GM18868 (cell line): ENCODE measurements at regions not wholly inside any gene's neighbourhood (a gene's known extent, or its start where the extent isn't known, plus 50 kb on each side); places are given as distances from the start of the nearest gene placed in this dataset.

ENCODE experiments used
- ATAC-seq: cut with Tn5 transposase; IDR thresholded peaks from one replicate; pipeline ENCODE4 v1.9.1; 2021; ENCODE audit warnings: mild to moderate bottlenecking, moderate library complexity; ENCODE audit not compliant: unreplicated experiment

- ATAC-seq, result no peak
Observed at GRCh38 chr7:85733169-85733915, 546.5 kb upstream of the SEMA3D start.

DNA sequence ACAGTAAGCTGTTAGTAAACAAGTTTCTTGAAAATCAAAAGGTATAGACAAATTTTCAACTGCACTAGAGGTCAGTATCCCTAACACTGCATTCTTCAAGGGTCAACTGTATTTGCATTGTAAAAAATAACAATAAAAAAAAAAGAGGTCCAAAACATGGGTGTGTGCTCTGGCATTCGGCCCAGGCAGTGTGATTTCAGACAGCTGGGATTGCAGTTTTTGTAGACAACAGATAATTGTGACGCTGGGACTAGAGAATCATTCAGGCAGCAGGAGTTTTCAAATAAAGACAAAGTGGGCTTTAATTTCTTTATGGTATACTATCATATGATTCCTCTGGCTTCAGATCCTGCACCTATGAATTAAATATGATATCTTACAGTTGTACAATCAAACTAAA lies 543.2 kb upstream of the SEMA3D start:
- no peak for ATAC-seq

GRCh38 chr7:85725026-85725425 lies 538.2 kb upstream of the SEMA3D start:
- ATAC-seq, result no peak

DNA sequence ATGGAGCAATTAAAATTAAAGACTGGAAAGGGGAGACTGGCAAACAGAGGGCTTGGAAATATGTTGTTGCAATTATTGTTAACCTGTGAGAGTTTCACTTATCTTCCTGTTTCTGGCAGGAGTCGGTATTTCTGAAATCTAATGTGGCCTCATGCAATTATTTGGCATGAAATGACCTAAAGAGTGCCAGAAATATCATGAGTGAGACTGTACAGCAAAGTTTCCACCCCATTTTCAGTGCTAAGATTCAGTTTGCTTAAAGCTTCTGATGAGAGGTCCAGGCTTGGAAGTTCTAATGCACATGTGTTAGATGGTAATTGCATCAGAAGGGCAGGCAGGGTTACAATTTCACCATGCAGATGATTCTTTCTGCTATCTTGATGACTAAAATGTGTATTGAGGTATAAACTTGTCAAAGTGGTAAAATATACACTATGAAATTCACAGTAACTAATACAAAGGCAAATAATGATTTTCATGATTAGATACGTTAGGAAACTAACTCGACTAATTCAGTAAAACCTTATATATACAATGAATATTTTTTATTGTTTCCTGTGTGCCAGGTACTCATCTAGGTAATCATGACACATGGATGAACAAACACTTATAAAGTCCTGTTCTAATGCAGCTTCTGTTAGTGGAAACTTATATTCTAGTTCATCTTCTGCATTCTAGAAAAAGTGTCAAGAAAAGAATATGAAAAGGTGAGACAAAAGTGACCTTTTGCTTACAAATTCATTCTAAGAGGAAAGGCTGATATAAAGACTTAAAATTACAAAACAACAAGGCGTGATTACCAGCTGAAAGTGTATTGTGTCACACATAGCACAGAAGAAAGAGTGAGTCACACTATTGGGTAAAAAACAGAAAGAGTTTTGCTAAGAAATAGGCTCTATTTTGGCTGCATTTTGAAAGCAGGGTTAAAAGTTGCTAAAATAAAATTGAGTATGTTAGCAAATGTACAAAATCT lies 533.4 kb upstream of the SEMA3D start:
- no peak for ATAC-seq

GRCh38 chr7:85716353-85716752 lies 529.5 kb upstream of the SEMA3D start:
- ATAC-seq, result no peak

GRCh38 chr7:85714951-85715350 lies 528.1 kb upstream of the SEMA3D start:
- no peak for ATAC-seq

DNA sequence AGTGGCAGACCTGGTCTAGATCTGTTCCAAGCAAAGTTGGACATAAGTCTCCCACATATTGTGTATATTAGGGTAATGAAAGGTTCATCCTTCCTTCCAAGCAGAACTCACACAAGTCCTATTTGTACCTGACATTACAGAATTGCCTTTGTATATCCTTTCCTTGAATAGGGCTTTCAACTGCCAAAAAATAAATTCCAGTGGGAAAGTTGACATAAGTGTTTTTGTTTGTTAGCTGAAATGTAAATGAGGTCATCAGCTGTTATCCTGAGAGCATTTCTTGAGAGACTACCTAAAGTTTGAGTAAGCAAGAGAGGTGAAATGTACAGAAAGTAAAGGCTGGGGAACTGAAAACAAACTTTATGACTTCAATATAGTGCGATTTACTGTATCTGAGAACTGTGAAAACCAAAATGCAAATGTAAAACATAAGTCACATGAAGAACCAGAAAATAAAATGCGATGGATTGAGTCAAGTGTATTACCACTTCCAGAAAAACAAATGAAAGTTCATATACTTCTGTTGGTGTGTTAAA lies 527.3 kb upstream of the SEMA3D start:
- ATAC-seq, result peak; percentile 80

DNA sequence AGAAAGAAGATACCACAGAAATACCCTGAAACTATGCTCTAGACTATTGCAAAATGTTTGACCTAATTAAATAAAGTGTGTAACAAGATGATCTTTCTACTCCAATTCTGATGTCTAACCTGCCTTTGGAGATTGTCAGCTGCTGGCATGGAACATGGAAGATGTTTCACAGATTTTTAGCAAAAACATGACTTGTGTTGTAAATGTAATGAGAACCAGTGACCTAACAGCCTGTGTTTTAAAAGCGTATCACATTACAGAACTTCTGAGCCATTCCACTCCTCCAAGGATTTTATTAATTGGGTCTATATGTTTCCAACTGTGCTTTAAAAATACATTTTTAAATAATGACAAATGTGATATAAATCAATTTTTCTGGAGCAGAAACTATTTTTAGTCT lies 526.3 kb upstream of the SEMA3D start:
- ATAC-seq, result no peak

GRCh38 chr7:85711894-85712293 lies 525.0 kb upstream of the SEMA3D start:
- ATAC-seq, result no peak

DNA sequence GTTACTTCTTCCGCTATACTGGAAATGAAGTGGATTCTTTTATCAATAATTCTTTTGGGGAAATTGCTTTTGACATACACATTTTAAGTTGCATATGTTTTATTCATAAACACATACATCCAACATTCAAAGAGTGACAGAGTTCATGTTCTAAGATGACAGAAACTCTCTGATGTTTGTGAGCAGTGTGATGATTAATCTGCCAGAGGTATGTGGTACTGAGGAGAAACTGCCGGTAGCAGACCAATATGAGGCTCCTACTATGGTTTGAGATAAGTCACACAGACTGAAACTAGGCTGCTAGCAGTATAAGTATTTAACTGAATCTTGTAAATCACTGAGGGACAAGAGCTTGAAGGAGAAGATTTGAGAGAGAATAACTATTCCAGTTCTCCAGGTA lies 524.1 kb upstream of the SEMA3D start:
- ATAC-seq, result no peak

DNA sequence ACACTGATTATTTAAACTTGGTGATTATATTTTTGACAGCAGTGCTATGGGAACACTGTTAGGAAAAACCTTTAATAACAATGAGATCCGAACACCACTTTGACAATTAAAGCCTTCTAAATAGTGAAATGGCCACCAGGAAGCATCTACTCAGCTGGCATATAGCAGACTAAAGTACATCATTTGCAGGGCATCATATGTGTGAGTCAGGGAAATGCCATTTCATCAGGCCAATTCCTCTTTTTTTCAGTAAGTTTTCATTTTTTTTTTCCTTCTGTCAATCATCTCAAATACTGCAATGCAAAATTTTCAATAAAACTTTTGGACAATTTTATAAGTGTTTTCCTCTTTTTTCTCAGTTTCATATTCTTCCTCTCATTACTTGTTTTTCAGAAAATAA lies 521.4 kb upstream of the SEMA3D start:
- no peak for ATAC-seq

DNA sequence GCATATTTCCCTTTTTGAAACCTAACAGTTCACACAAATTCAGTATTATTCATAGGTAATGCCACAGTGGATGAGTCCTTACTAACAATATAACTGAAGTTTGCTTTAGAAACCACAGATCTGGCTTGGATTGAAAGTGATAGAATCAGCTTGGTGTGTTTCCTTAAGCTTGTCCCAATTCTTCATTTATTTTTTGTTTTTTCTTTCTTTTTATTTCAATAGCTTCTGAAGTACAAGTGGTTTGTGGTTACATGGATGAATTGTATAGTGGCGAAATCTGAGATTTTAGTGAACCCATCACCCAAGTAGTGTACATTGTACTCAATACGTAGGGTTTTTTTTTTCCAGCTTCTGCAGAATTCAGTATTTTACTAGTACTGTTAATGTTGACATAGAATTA lies 518.2 kb upstream of the SEMA3D start:
- ATAC-seq, result no peak

DNA sequence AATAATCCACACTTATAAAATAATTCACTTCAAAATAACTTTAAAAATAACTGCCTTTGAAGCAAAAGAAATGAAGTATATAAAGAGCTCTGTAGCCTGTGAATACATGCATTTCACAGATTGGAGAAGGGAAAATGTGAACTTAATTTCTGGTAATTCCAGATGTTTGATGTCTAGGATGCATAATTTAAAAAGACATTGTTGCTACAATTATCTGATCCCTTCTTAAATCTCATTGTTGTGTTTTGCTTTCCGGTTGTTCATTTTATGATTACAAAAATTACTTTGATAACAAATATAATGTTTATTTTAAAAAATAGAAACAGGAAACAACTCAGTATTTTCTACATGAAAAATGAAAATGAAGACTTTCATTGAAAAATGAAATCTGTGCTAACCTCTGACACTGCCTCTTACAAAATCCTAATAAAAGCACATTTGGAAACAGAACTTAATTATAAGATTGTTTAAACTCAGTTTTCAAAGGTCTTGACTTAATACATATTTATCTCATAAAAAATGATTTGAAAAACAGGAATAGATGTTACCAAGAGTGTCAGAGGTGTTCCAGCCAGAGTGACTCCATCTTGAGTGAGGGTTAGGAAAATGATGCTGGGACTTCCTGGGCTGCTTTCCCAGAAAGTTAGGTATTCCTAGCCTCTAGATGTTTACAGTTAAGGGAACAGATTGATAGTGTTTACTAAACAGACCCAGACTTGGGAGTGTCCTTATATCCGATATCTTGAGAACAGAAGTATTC lies 516.6 kb upstream of the SEMA3D start:
- ATAC-seq, result no peak

GRCh38 chr7:85702348-85702747 lies 515.5 kb upstream of the SEMA3D start:
- ATAC-seq, result no peak

DNA sequence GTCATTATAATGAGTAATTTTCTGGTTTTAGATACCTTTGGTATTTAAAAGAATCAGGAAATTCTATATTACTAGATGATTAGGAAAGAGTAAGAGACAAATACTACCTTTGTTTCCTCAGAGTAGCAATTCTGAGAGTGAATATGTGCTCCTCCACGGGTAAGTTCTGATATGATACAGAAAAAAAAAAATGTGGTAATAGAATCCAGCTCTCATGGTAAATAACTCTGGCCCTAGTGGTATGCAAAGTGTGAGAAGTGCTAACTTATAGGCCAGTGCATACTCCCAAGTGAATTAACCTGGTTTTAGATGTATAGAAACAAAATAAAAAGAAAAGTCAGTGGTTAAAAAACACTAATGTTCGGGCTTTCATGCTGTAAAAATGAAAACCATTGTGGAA lies 512.6 kb upstream of the SEMA3D start:
- no peak for ATAC-seq

DNA sequence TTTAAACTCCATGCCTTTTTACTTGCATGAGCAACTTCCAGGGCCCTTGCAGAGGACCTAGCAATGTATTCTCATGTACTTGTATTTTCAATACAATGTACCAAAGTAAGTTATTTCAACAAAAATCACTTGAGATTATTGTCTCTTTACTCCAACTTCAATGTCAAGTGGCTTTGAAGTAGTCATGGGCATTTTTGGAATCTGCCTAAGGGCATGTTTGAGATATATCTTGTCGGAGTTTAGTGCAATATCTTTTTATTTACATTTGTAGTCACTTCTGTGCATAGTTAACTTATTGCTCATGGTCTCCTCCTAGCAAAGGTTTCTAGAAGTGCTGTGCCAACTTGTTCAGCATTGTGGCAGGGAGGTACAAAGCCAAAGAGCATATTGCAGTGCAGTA lies 508.7 kb upstream of the SEMA3D start:
- no peak for ATAC-seq

GRCh38 chr7:85695041-85695440 lies 508.2 kb upstream of the SEMA3D start:
- no peak for ATAC-seq

DNA sequence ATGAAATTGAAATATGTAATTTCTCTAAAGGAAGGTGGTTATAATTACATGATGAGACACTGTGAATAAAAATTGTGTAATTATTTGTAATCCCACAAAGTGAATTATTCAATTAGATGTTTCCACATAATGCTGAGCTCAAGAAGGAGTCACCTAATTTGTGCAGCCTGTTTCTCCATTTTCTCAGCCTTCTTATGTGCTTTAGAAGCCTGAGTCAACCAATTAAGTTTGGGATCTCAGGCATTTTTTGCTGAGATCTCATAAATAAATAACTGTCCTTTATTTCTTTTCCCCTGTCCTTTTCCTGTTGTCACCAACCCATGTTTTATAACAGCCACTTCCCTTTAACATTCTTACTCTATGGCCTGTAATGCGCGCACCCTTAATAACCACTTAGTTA lies 506.5 kb upstream of the SEMA3D start:
- ATAC-seq, result no peak

DNA sequence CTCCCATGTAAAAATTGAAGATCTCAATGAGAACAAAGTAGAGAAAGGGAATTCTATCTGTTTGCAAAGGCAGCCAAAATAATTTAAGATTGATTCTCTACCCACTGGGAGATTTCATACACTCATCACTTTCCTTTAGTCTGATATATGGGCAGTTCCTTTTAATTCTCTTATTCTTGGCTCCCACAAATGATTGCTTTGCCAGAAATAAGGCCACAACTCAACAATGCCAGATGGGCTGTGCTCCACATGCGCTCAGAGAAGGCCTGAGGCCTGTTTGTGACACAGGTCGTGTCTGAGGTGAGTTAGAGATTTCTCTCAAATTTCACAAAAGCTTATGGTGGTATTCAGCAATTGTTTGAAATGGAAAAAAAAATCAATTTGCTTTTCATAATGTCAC lies 501.9 kb upstream of the SEMA3D start:
- no peak for ATAC-seq

GRCh38 chr7:85686401-85687181 lies 499.7 kb upstream of the SEMA3D start:
- no peak for ATAC-seq
